Non-pigmented ciliary epithelial cell (primary cell): ENCODE measurements at regions not wholly inside any gene's neighbourhood (a gene's known extent, or its start where the extent isn't known, plus 50 kb on each side); places are given as distances from the start of the nearest gene placed in this dataset.

Source experiments
- DNase-seq: peaks from one replicate; pipeline ENCODE4 v3.0.0-alpha.2; 2010; ENCODE audit warnings: low read depth

DNA sequence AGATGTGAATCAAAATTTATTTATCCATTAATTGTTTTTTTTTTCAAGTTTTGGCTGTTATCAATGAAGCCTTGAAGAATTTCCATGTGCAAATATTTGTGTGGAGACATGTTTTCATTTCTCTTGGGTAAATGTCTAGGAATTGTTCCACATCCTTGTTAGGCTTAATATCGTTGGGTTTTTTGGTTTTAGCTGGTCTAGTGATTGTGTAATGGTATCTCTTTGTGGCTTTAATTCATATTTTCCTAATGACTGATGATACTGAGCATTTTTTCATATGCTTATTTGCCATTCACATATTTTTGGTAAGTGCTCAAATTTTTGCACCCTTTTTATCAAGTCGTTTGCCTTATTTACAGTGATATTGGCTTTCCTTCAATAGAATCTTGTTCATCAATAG, 250.3 kb upstream of the EPHA4 start:
- peak; percentile 18 for DNase-seq

DNA sequence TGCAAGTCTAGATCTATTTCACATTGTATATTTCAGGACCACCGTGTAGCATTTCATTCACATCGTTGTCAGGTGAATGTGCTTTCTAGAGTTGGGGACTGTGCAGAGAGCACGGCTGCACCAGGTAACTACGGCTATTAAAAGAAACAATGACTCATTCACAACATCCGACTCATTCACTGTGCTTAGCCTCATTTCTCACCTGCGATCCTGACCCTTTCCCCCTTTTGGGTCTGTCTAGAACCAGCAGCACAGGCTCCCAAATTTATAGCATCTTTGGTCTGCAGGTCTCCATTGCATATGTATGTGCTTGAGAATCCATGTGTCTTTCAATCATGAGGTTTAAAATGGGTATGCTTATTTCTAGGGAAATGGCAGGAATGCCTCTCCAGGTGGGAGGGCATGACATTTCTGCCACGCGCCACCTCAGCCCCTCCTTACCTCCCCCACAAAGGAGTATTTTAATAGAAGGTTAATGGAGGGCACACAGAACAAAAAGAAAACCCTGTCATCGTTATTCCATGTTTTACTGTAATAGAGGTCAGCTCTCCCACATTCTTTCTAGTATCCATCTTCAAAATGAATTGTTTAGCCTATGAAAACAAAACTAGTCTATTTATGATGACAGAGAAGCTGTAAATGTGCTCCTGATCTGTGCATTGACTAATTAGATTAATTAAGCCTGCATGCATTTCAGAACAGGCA, 246.7 kb upstream of the EPHA4 start:
- DNase-seq = no peak

DNA sequence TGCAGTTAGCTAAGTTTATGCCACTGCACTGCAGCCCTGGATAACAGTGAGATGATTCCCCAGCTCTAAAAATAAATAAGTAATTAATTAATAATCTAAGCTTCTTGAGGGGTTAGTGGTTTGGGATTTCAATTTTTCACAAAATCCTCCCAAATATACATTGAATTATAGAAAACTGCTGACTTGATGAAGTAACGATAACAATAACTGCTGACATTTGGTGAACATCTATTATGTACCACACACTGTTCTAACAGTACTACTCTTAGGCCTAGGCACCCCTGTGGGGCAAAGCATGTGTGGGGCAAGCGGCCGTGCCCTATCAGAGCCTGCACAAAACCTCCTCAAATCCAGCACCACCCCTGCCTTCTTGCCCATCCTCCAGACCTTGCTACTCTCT, 245.8 kb upstream of the EPHA4 start:
- no peak for DNase-seq

DNA sequence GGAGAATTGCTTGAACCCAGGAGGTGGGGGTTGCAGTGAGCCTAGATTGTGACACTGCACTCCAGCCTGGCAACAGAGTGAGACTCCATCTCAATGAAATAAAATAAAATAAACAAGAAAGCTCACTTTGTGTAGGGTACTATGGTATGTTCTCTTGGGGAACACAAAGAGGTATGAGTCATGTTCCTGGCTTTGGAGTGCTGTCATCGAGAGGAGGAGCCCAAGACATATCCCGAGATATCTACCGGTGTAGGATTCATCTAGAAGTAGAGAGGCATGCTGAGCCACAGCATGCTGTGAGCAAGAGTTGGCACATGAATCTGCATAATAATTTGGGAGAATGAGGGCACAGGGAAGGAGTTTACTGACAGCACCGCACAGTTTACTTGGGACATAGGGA, 244.9 kb upstream of the EPHA4 start:
- no peak for DNase-seq

DNA sequence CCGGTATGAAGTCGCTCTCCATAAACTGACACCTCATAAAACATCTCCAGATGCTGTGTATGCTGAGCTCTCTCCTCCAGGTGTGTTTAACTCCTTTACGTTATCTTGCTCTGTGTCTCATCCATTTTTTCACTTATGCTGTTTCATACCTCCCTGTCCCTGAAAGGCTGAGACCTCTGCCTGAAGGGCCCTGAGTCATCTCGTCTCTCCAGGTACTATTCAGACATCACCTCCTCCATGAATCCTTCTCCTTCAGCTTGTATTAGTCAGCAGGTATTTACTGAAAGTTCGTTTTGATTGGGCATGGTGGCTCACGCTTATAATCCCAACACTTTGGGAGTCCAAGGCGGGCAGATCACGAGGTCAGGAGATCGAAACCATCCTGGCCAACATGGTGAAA, 244.5 kb upstream of the EPHA4 start:
- no peak for DNase-seq

DNA sequence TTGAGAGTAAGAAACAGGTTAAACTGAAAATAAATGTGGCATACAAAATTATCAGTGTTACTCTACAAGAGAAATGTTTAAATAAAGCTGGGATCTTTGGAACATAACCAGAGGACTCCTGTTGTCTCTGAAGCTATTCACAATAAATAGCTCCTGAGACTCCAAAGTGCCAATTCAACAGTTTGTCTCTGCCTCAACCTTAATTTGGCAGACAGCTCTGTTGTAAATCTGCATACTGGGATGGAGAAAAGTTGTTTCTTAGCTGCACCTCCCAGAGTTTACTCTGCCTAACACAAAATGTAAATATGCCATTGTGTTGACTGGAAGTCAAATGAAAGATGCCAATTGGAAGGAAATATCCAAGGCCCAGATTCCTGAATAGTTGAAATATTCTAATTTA, 238.5 kb upstream of the EPHA4 start:
- DNase-seq = no peak

DNA sequence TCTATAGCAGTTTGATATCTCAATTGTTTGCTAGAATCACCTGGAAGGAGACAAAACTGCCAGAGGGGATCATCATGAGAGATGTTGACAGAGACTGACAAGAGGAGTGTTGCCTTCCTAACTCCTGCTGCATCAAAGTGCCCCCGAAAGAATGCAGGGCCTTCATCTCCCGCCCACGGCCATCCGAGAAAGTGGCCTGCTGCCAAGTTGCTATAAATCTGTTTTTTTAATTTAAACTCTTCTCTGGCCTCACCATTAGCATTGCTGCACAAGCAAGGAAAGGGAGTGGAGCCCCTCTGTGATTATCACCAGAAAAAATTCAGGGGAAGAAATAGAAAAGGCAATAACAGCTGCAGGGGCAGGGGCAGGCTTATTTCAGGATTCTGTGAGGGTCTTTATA, 238.1 kb upstream of the EPHA4 start:
- DNase-seq = no peak

DNA sequence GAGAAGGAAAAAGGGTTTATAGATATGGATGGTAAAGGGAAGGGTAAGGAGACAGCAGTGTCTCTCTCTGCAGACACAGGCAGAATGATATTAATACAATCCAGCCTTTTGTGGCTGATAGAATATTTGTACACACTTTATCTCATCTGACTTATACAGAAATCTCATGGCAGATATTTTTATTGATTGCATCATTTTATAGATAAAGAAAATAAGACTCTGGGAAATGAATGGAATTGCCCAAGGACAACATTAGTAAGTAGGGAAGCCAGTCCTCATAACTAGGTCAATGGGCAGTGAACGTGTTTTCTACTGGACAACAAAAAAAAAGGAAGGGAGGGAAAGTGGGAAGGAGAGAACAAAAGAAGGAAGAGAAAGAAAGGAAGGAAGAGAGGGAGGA, 236.4 kb upstream of the EPHA4 start:
- no peak for DNase-seq

DNA sequence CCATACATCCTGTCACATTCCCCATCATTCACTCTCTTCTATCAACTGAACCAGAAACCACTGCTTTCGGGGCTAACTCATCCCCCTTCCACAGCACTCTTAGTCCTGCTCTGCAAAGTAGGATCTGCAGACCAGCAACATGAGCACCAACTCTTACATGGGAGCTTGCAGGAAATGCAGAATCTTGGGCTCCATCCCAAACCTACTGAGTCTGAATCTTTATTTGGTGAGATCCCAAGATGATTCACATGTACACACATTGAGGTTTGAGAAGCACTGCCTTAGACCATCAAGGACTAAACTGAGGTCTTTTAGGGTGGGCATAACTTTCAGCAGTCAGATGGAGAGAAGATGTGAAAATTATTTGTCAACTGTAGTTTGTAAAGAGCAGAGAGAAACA, 235.6 kb upstream of the EPHA4 start:
- DNase-seq = no peak

DNA sequence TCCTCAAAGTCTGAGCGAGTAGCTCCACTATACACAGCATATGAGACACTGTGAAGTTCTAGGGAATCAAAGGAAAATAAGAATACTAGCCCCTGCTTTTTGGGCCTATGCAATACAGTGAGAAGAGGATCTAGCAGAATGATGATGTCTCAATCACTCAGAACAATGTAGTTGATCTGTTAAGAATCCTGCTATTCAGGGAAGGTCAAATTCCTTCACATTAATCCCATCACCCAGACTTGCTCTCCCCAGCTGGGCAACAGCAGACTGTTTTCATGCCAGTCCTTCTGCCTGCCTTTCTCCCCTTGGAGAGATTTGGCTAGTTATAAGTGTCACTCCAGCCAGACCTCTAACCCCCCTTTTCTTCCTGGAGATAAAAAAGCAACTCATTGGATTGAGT, 230.0 kb upstream of the EPHA4 start:
- DNase-seq = no peak

DNA sequence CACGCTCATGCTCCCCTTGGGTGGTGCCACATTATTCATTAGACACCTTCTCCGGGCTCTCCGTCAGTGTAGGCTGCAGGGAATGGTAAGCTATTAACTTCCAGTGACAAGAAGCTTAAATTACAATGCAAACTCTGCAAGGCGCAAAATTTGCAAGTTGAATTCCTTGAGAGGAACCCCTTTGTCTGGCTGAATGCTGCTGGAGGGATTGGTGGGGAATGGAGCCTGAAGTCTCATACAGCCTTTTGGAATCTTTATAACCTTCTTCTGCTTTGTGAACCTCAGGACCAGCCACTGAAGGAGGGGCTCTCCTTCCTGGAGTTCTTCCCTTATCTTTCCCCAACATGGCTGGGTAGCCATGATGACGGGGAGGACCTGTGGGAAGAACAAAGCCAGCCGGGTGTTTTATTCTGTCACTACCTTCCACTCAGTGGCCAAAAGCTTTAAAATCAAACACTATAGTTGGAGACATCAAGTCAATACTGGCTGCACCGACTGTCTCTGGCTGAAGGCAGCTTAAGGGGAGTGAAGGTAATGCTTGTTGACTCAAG, 220.9 kb upstream of the EPHA4 start:
- no peak for DNase-seq

DNA sequence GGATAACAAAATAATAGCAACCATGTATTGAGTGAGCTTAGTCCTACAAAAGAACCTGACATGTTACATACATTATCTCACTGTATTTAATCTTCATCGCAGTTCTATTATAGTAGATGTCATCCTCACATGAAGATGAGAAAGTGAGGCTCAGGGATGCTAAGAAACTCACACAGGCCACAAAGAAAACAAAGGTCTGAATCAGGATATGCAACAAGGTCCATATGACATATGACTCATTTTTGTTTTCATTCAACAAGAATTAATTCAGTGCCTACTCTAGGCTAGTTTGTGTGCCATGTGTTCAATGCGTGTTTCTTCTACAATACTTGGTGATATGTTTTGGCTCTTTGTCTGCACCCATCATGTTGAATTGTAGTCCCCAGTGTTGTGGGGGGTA, 219.7 kb upstream of the EPHA4 start:
- DNase-seq = no peak

DNA sequence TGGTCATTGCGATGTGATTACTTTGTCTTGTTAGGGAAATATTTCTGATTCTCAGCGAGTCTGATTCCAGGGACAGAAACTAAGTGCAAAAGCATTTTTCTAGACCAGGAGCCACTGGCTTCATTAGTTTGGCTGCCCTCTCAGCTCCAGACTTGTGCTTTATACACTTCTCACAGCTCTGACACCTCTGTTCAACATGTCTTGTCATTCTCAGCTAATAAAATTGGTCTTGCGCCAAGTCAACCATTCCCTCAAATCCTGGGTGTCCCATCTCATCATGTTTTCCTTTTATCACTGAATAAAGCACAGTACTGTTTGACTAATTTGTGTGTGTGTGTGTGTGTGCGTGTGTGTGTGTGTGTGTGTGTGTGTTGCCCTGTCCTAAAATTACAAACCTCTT, 215.5 kb upstream of the EPHA4 start:
- no peak for DNase-seq

DNA sequence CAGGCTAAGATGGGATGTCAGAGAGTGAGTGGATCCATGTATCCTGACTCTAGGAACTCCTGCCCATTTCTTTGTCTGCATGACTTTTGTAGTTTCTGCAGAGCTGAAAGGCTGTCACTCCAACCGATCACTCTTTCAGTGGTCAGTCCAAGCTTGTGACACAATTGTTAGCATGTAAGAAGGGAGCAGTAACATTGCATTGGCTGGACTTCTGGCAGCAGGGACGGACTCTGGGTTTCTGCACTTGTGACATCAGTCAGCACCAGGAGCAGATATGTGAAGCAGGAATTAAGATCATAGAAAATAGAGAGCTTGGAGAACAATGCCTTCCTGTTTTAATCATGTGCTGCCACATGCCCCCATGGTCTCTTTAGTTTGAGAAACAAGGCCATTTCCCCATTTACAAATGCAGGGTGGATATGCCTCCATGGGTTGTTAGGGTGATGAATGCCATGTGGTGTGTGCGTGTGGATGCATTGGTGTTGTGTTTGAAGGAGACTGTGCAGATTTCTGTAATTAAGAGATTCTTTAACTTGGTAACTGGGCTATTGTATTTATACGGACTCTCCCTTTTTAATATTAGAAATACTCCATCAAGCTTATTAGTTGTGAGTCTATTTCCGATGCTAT, 214.3 kb upstream of the EPHA4 start:
- no peak for DNase-seq

DNA sequence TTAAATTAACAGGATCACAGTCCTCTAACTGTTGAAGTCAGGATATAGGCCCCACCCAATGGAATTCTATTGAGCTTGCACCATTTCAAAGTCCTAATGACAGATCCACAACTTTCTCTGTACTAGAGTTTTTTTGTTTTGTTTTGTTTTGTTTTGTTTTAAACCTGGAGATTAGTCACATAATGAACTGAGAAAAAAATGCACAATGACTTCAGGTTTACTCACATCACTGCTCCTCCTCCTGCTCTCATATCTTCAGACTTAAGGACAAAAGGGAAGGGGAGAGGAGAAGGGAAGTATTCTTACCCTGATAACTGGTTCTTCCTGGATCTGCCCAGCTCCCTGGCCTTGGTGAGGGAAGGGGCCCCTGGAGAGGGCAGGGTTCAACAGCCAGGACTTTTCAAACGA, 208.2 kb upstream of the EPHA4 start:
- no peak for DNase-seq

DNA sequence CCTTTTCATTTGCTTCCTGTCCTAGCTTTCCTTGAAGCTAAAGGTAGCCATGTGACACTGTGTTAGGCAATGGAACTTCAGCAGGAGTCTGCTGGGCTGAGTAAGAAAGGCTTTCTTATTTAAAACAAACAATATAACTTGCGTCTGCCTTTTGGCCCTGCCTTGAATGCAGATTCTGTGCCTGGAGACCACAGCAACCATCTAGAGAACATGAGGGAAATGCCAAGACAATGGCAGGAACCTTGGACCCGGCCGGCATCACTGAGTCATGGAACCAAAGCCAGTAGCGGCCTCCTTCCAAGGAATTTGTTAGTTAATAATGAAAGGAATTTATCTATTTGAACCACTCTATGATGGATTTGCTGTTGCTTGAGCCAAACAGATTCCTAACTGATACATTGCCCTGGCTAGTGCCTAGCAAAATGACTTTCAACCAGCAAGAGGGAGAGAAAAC, 207.5 kb upstream of the EPHA4 start:
- no peak for DNase-seq

DNA sequence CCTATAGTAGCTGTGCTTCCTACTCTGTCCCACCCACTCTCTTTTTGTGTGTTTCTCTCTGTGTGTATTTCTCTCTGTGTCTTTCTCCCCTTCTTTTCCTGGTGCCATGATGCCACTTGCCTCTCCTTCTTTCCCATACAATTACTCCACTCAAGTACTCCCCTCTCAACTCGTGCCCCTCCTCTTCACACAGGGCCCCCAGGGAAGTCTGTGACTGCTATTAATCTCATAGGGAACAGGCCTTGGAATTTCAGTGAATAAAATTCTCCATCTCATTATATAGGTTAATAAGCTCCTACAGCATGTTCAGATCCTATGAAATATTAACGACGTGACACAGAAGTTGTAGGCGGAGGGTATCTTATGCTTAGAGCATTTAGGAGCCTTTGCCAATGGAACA, 205.9 kb upstream of the EPHA4 start:
- DNase-seq = no peak

DNA sequence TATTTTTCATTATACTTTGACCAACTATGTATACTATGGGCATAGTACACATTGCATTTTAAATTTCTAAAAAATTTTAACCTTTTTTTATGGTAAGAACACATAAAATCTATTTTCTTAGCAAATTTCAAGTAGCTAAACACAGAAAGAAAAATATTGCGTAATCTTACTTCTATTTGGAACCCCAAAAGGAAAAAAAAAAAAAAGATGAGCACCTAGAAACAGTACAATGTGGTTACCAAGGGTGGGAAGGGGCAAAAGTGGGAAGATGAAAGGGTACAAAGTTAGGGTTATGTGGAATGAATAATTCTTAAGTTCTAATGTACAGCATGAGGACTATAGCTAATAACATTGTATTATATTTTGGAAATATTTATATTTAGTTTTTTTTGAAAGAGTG, 205.0 kb upstream of the EPHA4 start:
- DNase-seq = no peak

DNA sequence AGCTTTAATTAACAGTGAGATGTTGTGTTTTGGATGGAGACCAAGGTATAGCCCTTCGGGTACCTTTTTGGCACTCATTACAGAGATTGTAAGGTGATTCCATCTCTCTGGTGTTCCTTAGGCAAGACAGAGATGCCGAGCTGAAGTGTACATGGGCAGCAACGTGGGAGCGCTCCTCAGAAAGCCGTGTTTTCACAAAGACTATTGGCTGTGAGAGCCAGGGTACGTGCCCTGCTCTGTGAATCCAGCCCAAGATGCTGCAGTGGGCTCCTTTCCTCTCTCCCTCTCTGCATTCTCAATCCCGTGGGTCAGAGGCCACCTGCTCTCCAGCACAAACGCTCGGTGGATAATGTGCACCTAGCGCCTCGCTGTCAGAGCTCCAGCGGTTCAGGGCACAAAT, 203.0 kb upstream of the EPHA4 start:
- DNase-seq = no peak

DNA sequence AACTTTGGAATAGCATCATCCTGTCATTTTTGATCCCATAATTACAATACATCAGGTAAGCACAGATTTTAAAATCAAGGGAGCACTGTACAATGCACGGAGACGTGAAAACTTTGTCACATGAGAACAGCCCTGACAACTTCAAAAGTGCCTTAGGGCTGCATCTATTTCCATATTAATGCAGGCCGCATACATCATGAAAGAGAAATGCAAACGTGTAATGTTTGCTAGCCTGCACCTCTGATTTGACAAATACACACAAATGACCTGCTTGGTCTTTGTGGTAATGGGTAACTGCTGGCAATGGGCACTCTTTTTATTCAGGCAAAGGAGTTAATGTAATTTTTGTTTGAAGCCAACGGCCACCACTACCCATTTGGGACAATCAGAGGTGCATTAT, 202.0 kb upstream of the EPHA4 start:
- DNase-seq = no peak

DNA sequence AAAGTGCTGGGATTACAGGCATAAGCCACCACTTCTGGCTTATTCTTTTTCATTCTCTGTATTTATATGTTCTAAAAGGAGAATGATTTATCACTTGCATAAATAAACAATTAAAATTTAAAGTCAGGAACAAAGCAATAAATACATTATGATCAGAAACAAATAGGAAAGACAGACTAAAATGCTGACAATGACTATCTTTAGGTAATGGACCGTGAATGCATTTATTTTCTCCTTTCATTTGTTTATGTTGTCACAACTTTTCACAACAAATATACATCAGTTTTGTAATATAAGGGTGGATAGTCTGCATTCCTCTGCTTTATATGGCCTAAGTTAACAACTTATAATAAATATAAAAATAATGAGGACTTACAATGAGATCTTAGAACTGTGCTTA, 199.2 kb upstream of the EPHA4 start:
- DNase-seq = no peak

DNA sequence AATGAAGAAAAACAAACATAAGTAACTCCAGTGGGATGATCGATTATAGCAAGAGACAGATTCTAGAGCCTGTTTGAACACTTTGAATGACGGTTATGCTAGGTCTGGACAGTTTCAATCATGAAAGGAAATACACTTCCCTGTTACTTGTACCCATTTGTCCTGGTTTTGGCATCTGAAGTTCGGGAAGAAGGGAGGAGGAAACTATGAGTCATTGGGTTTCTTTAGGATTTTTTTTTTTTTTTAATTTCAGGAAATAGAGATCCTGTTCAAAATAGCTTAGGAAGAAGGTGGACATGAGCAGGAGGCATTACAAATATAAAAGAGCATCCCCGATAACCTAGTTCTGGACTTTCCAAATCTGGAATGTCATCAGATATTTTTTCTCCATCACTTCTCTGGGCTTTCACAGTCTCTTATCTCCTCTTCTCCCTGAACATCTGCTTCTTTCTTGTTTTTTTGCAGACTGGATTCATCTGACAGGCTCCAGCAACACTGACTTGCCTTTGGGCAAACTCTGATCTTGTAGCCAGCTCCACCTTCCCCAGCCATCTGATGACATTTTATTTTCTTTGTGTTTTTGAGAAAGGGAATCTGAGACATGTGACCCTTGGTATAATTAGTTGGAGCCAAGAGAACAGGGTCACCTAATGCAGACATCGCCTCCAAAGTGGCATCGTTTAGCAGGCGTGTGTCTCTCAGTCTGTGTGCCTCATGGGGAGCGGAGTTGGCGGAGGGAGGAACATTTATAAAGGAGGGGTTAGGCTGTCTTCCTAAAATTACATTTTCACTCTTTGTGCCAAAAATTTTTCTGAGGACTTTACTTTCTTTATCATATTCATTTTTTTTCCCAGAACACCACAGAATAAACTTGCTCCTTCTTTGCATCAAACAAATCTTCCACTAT, 195.3 kb upstream of the EPHA4 start:
- DNase-seq = no peak

DNA sequence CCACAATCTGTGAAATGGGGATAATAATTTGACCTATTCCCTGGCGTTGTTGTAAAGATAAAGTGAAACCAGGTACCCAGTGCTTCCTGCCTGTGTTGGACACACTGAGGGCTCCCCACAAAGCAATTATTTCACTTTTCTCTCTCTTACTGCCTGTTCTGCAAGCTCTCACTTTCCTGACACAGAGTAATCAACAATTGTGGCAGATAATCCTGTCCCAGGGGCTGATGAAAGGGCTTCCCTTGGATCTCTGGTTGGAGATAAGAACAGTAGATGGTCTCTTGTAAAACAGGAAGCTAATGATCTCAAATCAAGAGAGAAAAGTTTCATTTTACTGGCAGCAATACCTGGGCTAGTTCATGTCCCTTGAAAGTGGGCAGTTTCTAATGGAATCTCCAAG, 190.4 kb upstream of the EPHA4 start:
- DNase-seq = no peak
